GM12892 (cell line): ENCODE measurements at regions not wholly inside any gene's neighbourhood (a gene's known extent, or its start where the extent isn't known, plus 50 kb on each side); places are given as distances from the start of the nearest gene placed in this dataset.
"Not testable (repeated sequence)": the region's sequence is repeated elsewhere in the genome, so short reads cannot be mapped to it uniquely, and the experiment has no call there.

Experiments used
- POLR2A ChIP-seq: IDR thresholded peaks from 2 replicates; pipeline ENCODE4 v1.6.1; 2011; ENCODE audit warnings: low read depth, low read length, control low read depth
- POLR2AphosphoS5 ChIP-seq: IDR thresholded peaks from 2 replicates; pipeline ENCODE4 v1.6.1; 2011; ENCODE audit warnings: low read depth, low read length, control low read depth
- TAF1 ChIP-seq: IDR thresholded peaks from 2 replicates; pipeline ENCODE4 v1.6.1; 2011; ENCODE audit warnings: low read depth, mild to moderate bottlenecking, control low read depth, low read length, borderline replicate concordance

- TF ChIP-seq POLR2AphosphoS5, POLR2A, TAF1: not testable (repeated sequence)
These were observed 124.7 kb upstream of the PRKX start for GRCh38 chrX:3837958-3838643.
